GM19395 (cell line): ENCODE measurements at regions not wholly inside any gene's neighbourhood (a gene's known extent, or its start where the extent isn't known, plus 50 kb on each side); places are given as distances from the start of the nearest gene placed in this dataset.

ENCODE experiments used
- ATAC-seq: cut with Tn5 transposase; IDR thresholded peaks from one replicate; pipeline ENCODE4 v1.9.1; 2021; ENCODE audit warnings: mild to moderate bottlenecking, moderate library complexity; ENCODE audit not compliant: unreplicated experiment

GRCh38 chr2:59312967-59313940, 1072.1 kb upstream of the FANCL start:
- ATAC-seq = peak; percentile 57

- ATAC-seq = no peak
Measured at GRCh38 chr2:59312029-59312428, 1070.9 kb upstream of the FANCL start.

- ATAC-seq = no peak
Measured at GRCh38 chr2:59308108-59308507, 1067.0 kb upstream of the FANCL start.

- no peak for ATAC-seq
Measured at GRCh38 chr2:59307196-59307595, 1066.1 kb upstream of the FANCL start.

- no peak for ATAC-seq
Measured at GRCh38 chr2:59303272-59303671, 1062.1 kb upstream of the FANCL start.

GRCh38 chr2:59302683-59303082, 1061.6 kb upstream of the FANCL start:
- no peak for ATAC-seq

- ATAC-seq = no peak
Measured at GRCh38 chr2:59301466-59302402, 1060.6 kb upstream of the FANCL start.

- no peak for ATAC-seq
Measured at GRCh38 chr2:59297816-59298215, 1056.7 kb upstream of the FANCL start.

- ATAC-seq = no peak
Measured at GRCh38 chr2:59296279-59296678, 1055.2 kb upstream of the FANCL start.

GRCh38 chr2:59295524-59296162, 1054.5 kb upstream of the FANCL start:
- ATAC-seq = no peak

GRCh38 chr2:59288771-59289170, 1047.6 kb upstream of the FANCL start:
- no peak for ATAC-seq

- no peak for ATAC-seq
Measured at GRCh38 chr2:59282374-59283057, 1041.4 kb upstream of the FANCL start.

GRCh38 chr2:59277671-59278070, 1036.5 kb upstream of the FANCL start:
- ATAC-seq = no peak

- no peak for ATAC-seq
Measured at GRCh38 chr2:59276917-59277316, 1035.8 kb upstream of the FANCL start.

GRCh38 chr2:59276033-59276432, 1034.9 kb upstream of the FANCL start:
- ATAC-seq = no peak

GRCh38 chr2:59266453-59266852, 1025.3 kb upstream of the FANCL start:
- ATAC-seq = no peak

GRCh38 chr2:59259913-59260312, 1018.8 kb upstream of the FANCL start:
- ATAC-seq = no peak

GRCh38 chr2:59256290-59256689, 1015.2 kb upstream of the FANCL start:
- ATAC-seq = no peak

- ATAC-seq = no peak
Measured at GRCh38 chr2:59254279-59254678, 1013.2 kb upstream of the FANCL start.

- ATAC-seq = no peak
Measured at GRCh38 chr2:59250307-59250677, 1009.2 kb upstream of the FANCL start.
